IMR-90 (cell line): ENCODE measurements at regions not wholly inside any gene's neighbourhood (a gene's known extent, or its start where the extent isn't known, plus 50 kb on each side); places are given as distances from the start of the nearest gene placed in this dataset.

Experiments
- ATAC-seq: fragments of 200-7000 bp; cut with Tn5 transposase; 2 replicates; pipeline ENCODE4 v1.9.1; 2020; ENCODE audit warnings: low read depth, mild to moderate bottlenecking, moderate library complexity
- BruUV-seq: library from RNA; stranded (reverse); fragments of 400-500 nt; replicated peaks from 2 replicates; lab custom pipeline; 2021; lab: Mats Ljungman, UMichigan
- CTCF ChIA-PET: fragments of 300-600 bp; formaldehyde crosslinking; extraction: SDS; loops from one replicate; lab custom pipeline; 2021; ENCODE audit warnings: antibody characterized with exemption; lab: Yijun Ruan, JAX
- POLR2A ChIA-PET: fragments of 300-600 bp; sonication (Branson Sonifier 250); formaldehyde crosslinking; loops from one replicate; lab custom pipeline; 2022; ENCODE audit warnings: antibody characterized with exemption; ENCODE audit not compliant: unreplicated experiment; lab: Charles Lee
- DNase-seq: peaks from one replicate; pipeline ENCODE4 v3.0.0; 2013
- H2AFZ ChIP-seq: replicated peaks from 2 replicates; pipeline ENCODE3; 2013; ENCODE audit warnings: low read length, mild to moderate bottlenecking; ENCODE audit not compliant: poor library complexity
- H2AK5ac ChIP-seq: 2 replicates; pipeline ENCODE4 v1.6.1; 2013; ENCODE audit warnings: low read depth, low read length, inconsistent platforms
- H2AK9ac ChIP-seq: replicated peaks from 2 replicates; pipeline ENCODE3; 2013; ENCODE audit warnings: mild to moderate bottlenecking, low read depth, low read length, moderate library complexity; ENCODE audit not compliant: poor library complexity
- H2BK120ac ChIP-seq: 2 replicates; pipeline ENCODE4 v1.6.1; 2013; ENCODE audit warnings: low read depth, low read length, inconsistent platforms
- H2BK15ac ChIP-seq: 3 replicates; pipeline ENCODE4 v1.6.1; 2013; ENCODE audit warnings: low read depth, low read length, inconsistent platforms
- H2BK20ac ChIP-seq: 2 replicates; pipeline ENCODE4 v1.6.1; 2013; ENCODE audit warnings: low read depth, mild to moderate bottlenecking, inconsistent platforms, low read length, moderate library complexity
- H2BK5ac ChIP-seq: 2 replicates; pipeline ENCODE4 v1.6.1; 2013; ENCODE audit warnings: mild to moderate bottlenecking, low read depth, low read length, inconsistent platforms; ENCODE audit not compliant: poor library complexity, severe bottlenecking
- H3K14ac ChIP-seq: replicated peaks from 2 replicates; pipeline ENCODE4 v1.6.1; 2013; ENCODE audit warnings: low read depth, low read length, inconsistent platforms
- H3K18ac ChIP-seq: 2 replicates; pipeline ENCODE4 v1.6.1; 2013; ENCODE audit warnings: low read depth, low read length, control low read depth
- H3K23ac ChIP-seq: 2 replicates; pipeline ENCODE4 v1.6.1; 2013; ENCODE audit warnings: low read depth, low read length, inconsistent platforms
- H3K27ac ChIP-seq: 2 replicates; pipeline ENCODE4 v1.5.1; 2013; ENCODE audit warnings: mild to moderate bottlenecking, control low read depth, low read length; ENCODE audit not compliant: insufficient read depth
- H3K27me3 ChIP-seq: 2 replicates; pipeline ENCODE4 v1.6.1; 2013; ENCODE audit warnings: low read length; ENCODE audit not compliant: control insufficient read depth, insufficient read depth
- H3K36me3 ChIP-seq: 2 replicates; pipeline ENCODE4 v1.6.1; 2013; ENCODE audit warnings: low read length, mixed read lengths; ENCODE audit not compliant: control insufficient read depth, insufficient read depth
- H3K4ac ChIP-seq: 2 replicates; pipeline ENCODE4 v1.6.1; 2013; ENCODE audit warnings: low read depth, low read length, inconsistent platforms
- H3K4me1 ChIP-seq: 2 replicates; pipeline ENCODE4 v1.6.1; 2013; ENCODE audit warnings: low read length, mixed read lengths; ENCODE audit not compliant: control insufficient read depth, insufficient read depth
- H3K4me2 ChIP-seq: 2 replicates; pipeline ENCODE4 v1.6.1; 2013; ENCODE audit warnings: low read depth, mild to moderate bottlenecking, control low read depth, low read length, moderate library complexity
- H3K4me3 ChIP-seq: 2 replicates; pipeline ENCODE4 v1.5.1; 2013; ENCODE audit warnings: low read depth, mild to moderate bottlenecking, control low read depth, low read length, moderate library complexity; ENCODE audit not compliant: insufficient read depth
- H3K56ac ChIP-seq: 2 replicates; pipeline ENCODE4 v1.6.1; 2013; ENCODE audit warnings: low read length, inconsistent platforms; ENCODE audit not compliant: insufficient read depth; ENCODE audit errors: extremely low read depth
- H3K79me1 ChIP-seq, 2 experiments: 2 replicates each; pipeline ENCODE4 v1.6.1; 2013; ENCODE audit warnings: low read length in 2 of 2, inconsistent platforms in 1 of 2, low read depth in 1 of 2
- H3K9ac ChIP-seq: 2 replicates; pipeline ENCODE4 v1.6.1; 2013; ENCODE audit warnings: low read depth, low read length, control low read depth
- H3K9me1 ChIP-seq: 2 replicates; pipeline ENCODE4 v1.6.1; 2013; ENCODE audit warnings: low read length, inconsistent platforms; ENCODE audit not compliant: insufficient read depth
- H3K9me3 ChIP-seq: 2 replicates; pipeline ENCODE4 v1.6.1; 2013; ENCODE audit warnings: low read length; ENCODE audit not compliant: control insufficient read depth, insufficient read depth
- H4K20me1 ChIP-seq: 2 replicates; pipeline ENCODE4 v1.6.1; 2013; ENCODE audit warnings: low read length, inconsistent platforms; ENCODE audit not compliant: insufficient read depth
- H4K5ac ChIP-seq: 2 replicates; pipeline ENCODE4 v1.6.1; 2013; ENCODE audit warnings: mild to moderate bottlenecking, low read depth, low read length, control low read depth
- H4K8ac ChIP-seq, 2 experiments: 2 replicates each; pipeline ENCODE4 v1.6.1; 2013; ENCODE audit warnings: low read depth in 2 of 2, low read length in 2 of 2, control low read depth in 1 of 2, inconsistent platforms in 1 of 2
- H4K91ac ChIP-seq: 2 replicates; pipeline ENCODE4 v1.6.1; 2013; ENCODE audit warnings: low read depth, low read length, inconsistent platforms; ENCODE audit not compliant: insufficient read depth
- BHLHE40 ChIP-seq: fragments of 150-350 bp; IDR thresholded peaks from 2 replicates; pipeline ENCODE4 v1.6.1; 2016; ENCODE audit warnings: mild to moderate bottlenecking, low read depth, low read length
- CEBPB ChIP-seq: IDR thresholded peaks from 2 replicates; pipeline ENCODE4 v1.6.1; 2012; ENCODE audit warnings: low read depth, low read length, improper control_type of control experiment
- CHD1 ChIP-seq: IDR thresholded peaks from 2 replicates; pipeline ENCODE4 v1.6.1; 2012; ENCODE audit warnings: low read depth, low read length, improper control_type of control experiment
- FOS ChIP-seq: fragments of 150-350 bp; IDR thresholded peaks from 2 replicates; pipeline ENCODE4 v1.6.1; 2016; ENCODE audit warnings: low read depth, low read length
- MAFK ChIP-seq: IDR thresholded peaks from 2 replicates; pipeline ENCODE4 v1.6.1; 2012; ENCODE audit warnings: low read depth, low read length, improper control_type of control experiment
- MAZ ChIP-seq: IDR thresholded peaks from 2 replicates; pipeline ENCODE4 v1.6.1; 2012; ENCODE audit warnings: low read depth, mild to moderate bottlenecking, low read length, improper control_type of control experiment, moderate library complexity, borderline replicate concordance
- MXI1 ChIP-seq: IDR thresholded peaks from 2 replicates; pipeline ENCODE4 v1.6.1; 2012; ENCODE audit warnings: low read depth, mild to moderate bottlenecking, low read length, moderate library complexity, borderline replicate concordance
- NFE2L2 ChIP-seq: fragments of 150-350 bp; IDR thresholded peaks from 2 replicates; pipeline ENCODE4 v1.6.1; 2016; ENCODE audit warnings: low read depth, mild to moderate bottlenecking, low read length
- POLR2A ChIP-seq: IDR thresholded peaks from 2 replicates; pipeline ENCODE4 v1.6.1; 2012; ENCODE audit warnings: mild to moderate bottlenecking, low read depth, low read length
- RAD21 ChIP-seq: IDR thresholded peaks from 2 replicates; pipeline ENCODE4 v1.6.1; 2012; ENCODE audit warnings: low read length, improper control_type of control experiment
- RCOR1 ChIP-seq: IDR thresholded peaks from 2 replicates; pipeline ENCODE4 v1.6.1; 2012; ENCODE audit warnings: mild to moderate bottlenecking, low read length, improper control_type of control experiment; ENCODE audit not compliant: insufficient replicate concordance
- RFX5 ChIP-seq: IDR thresholded peaks from 2 replicates; pipeline ENCODE4 v1.8.0; 2012; ENCODE audit warnings: low read depth, mild to moderate bottlenecking, low read length, moderate library complexity
- SMC3 ChIP-seq: fragments of 150-350 bp; IDR thresholded peaks from 2 replicates; pipeline ENCODE4 v1.6.1; 2016; ENCODE audit warnings: low read depth, mild to moderate bottlenecking, antibody characterized with exemption, low read length, moderate library complexity
- WGBS, 2 experiments: methylation state at CpG; one replicate each; pipeline versions ENCODE4 v1.1.5 to v1.1.7; 2013; ENCODE audit warnings: missing lambda C conversion rate in 2 of 2; ENCODE audit not compliant: insufficient read length in 1 of 2; ENCODE audit errors: extremely low coverage in 2 of 2; 5-methylcytosine and 5-hydroxymethylcytosine counted together
- dilution Hi-C: fragments of 300-500 bp; cut with HindIII; formaldehyde crosslinking; loops from one replicate; pipeline ENCODE4 v1.14.3; 2018; ENCODE audit warnings: low sequenced_read_pairs; ENCODE audit not compliant: unreplicated experiment
- in situ Hi-C: fragments of 300-500 bp; cut with MboI; formaldehyde crosslinking; loops from 3 replicates; pipeline ENCODE4 v1.14.3; 2019; ENCODE audit warnings: low sequenced_read_pairs, inconsistent platforms, mixed read lengths
- intact Hi-C: fragments of 100-400 bp; cut with micrococcal nuclease; formaldehyde crosslinking; loops from 2 replicates; pipeline ENCODE4 v1.10.0; 2022
- TF ChIP-seq, protein P1 (sequence below): conservative IDR thresholded peaks from 2 replicates; pipeline ENCODE4 v1.5.1; 2012; ENCODE audit warnings: mild to moderate bottlenecking, low read depth, low read length, improper control_type of control experiment
- TF ChIP-seq, protein P2 (sequence below): fragments of 150-350 bp; IDR thresholded peaks from 2 replicates; pipeline ENCODE4 v1.6.1; 2016; ENCODE audit warnings: low read depth, mild to moderate bottlenecking, low read length, moderate library complexity, borderline replicate concordance
- TF ChIP-seq, protein P3 (sequence below): fragments of 150-350 bp; IDR thresholded peaks from 2 replicates; pipeline ENCODE4 v1.6.1; 2017; ENCODE audit warnings: mild to moderate bottlenecking, antibody characterized with exemption, low read length, low read depth

DNA sequence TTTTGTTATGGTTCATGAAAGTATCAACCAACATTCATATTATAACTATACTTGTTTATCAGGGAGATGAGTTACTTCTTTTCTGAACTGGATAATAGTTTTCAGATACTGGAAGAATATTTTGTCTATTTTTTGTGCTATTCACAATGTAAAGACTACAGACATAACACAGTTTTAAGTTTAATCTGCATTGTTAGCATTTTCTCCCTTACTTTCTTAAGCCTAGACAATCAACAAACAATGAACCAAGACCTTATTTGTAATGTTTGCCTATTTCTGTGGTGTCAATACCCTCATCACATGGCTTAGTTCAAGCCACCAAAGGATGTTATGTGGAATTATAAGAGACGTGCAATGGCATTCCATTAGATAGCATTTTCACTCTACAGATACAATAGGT, 119.5 kb downstream of the CAVIN4 start:
- Histone ChIP-seq H3K4me1 (no peaks in the 10 kb centered on the region), H3K9ac (no peak overlapping the region), H3K4me2 (no peak overlapping the region), H3K18ac (no peak overlapping the region), H2BK15ac (no peak overlapping the region), H3K79me1 (no peaks in the 10 kb centered on the region), H3K14ac (no peak overlapping the region), H2BK120ac (no peak overlapping the region), H2BK20ac (no peak overlapping the region), H3K4me3 (no peak overlapping the region), H2BK5ac (no peak overlapping the region), H3K23ac (no peak overlapping the region), H2AK9ac (no peak overlapping the region), H2AFZ (no peak overlapping the region), H3K9me3 (no peaks in the 10 kb centered on the region), H3K36me3 (no peaks in the 10 kb centered on the region), H4K5ac (no peak overlapping the region), H4K8ac (no peak overlapping the region), H3K27ac (no peak overlapping the region), H3K56ac (no peak overlapping the region), H3K9me1 (no peaks in the 10 kb centered on the region), H3K4ac (no peak overlapping the region), H2AK5ac (no peak overlapping the region), H4K20me1 (no peaks in the 10 kb centered on the region), H4K91ac (no peak overlapping the region), H3K27me3 (no peaks in the 10 kb centered on the region)
- ChIA-PET POLR2A (no interaction called here), CTCF (no interaction called here)
- no peak for TF ChIP-seq NFE2L2
- TF ChIP-seq MAZ: no peak
- no peak for TF ChIP-seq MAFK
- no peak for TF ChIP-seq MXI1
- TF ChIP-seq CHD1: no peak
- no peak for TF ChIP-seq SMC3
- no peak for TF ChIP-seq CEBPB
- TF ChIP-seq, protein P1, sequence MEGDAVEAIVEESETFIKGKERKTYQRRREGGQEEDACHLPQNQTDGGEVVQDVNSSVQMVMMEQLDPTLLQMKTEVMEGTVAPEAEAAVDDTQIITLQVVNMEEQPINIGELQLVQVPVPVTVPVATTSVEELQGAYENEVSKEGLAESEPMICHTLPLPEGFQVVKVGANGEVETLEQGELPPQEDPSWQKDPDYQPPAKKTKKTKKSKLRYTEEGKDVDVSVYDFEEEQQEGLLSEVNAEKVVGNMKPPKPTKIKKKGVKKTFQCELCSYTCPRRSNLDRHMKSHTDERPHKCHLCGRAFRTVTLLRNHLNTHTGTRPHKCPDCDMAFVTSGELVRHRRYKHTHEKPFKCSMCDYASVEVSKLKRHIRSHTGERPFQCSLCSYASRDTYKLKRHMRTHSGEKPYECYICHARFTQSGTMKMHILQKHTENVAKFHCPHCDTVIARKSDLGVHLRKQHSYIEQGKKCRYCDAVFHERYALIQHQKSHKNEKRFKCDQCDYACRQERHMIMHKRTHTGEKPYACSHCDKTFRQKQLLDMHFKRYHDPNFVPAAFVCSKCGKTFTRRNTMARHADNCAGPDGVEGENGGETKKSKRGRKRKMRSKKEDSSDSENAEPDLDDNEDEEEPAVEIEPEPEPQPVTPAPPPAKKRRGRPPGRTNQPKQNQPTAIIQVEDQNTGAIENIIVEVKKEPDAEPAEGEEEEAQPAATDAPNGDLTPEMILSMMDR: no peak
- TF ChIP-seq, protein P2, sequence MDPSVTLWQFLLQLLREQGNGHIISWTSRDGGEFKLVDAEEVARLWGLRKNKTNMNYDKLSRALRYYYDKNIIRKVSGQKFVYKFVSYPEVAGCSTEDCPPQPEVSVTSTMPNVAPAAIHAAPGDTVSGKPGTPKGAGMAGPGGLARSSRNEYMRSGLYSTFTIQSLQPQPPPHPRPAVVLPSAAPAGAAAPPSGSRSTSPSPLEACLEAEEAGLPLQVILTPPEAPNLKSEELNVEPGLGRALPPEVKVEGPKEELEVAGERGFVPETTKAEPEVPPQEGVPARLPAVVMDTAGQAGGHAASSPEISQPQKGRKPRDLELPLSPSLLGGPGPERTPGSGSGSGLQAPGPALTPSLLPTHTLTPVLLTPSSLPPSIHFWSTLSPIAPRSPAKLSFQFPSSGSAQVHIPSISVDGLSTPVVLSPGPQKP: no peak
- no peak for TF ChIP-seq FOS
- TF ChIP-seq BHLHE40: no peak
- TF ChIP-seq RCOR1: no peak
- TF ChIP-seq POLR2A: no peak
- no peak for TF ChIP-seq RAD21
- TF ChIP-seq, protein P3, sequence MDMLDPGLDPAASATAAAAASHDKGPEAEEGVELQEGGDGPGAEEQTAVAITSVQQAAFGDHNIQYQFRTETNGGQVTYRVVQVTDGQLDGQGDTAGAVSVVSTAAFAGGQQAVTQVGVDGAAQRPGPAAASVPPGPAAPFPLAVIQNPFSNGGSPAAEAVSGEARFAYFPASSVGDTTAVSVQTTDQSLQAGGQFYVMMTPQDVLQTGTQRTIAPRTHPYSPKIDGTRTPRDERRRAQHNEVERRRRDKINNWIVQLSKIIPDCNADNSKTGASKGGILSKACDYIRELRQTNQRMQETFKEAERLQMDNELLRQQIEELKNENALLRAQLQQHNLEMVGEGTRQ: no peak
- no peak for TF ChIP-seq RFX5
- ATAC-seq (no peak), DNase-seq (no peak)
- dilution Hi-C loops (no loop called here), intact Hi-C loops (no loop called here), in situ Hi-C loops (no loop called here)
- BruUV-seq: no TSS peak
- WGBS, 2 experiments: no CpG with 5 or more reads among the region's 1 CpG
